BE2C (cell line): ENCODE measurements at regions not wholly inside any gene's neighbourhood (a gene's known extent, or its start where the extent isn't known, plus 50 kb on each side); places are given as distances from the start of the nearest gene placed in this dataset.
A peak's percentile ranks its signal among the peaks of the same experiment; 100 is the strongest.
"Not testable (repeated sequence)": the region's sequence is repeated elsewhere in the genome, so short reads cannot be mapped to it uniquely, and the experiment has no call there.

Source experiments
- DNase-seq: peaks from one replicate; pipeline ENCODE4 v3.0.0-alpha.2; 2020
- H3K27me3 ChIP-seq: fragments of 250-450 bp; sonication (Bioruptor Pico); 2 replicates; pipeline ENCODE4 v1.5.1; 2020; ENCODE audit warnings: mild to moderate bottlenecking
- H3K36me3 ChIP-seq: fragments of 250-450 bp; sonication (Bioruptor Pico); 2 replicates; pipeline ENCODE4 v1.5.1; 2020; ENCODE audit warnings: mild to moderate bottlenecking
- H3K4me1 ChIP-seq: fragments of 250-450 bp; sonication (Bioruptor Pico); 2 replicates; pipeline ENCODE4 v1.5.1; 2020
- H3K4me3 ChIP-seq: 2 replicates; pipeline ENCODE4 v1.5.1; 2011; ENCODE audit warnings: low read depth, low read length
- H3K9me3 ChIP-seq: fragments of 250-450 bp; sonication (Bioruptor Pico); 2 replicates; pipeline ENCODE4 v1.5.1; 2020
- CTCF ChIP-seq: IDR thresholded peaks from 2 replicates; pipeline ENCODE4 v1.5.1; 2012; ENCODE audit warnings: mild to moderate bottlenecking, low read depth, low read length

GRCh38 chr15:47908950-47909670 is 191.8 kb downstream of the SEMA6D start:
- no peak for DNase-seq
- Histone ChIP-seq H3K27me3 (no peaks in the 10 kb centered on the region), H3K4me3 (no peak overlapping the region), H3K36me3 (no peaks in the 10 kb centered on the region), H3K9me3 (no peaks in the 10 kb centered on the region), H3K4me1 (peaks cover 4% of the 10 kb centered on the region; the same call in 1 of the 2 replicates)
- TF ChIP-seq CTCF: no peak

GRCh38 chr15:47912910-47913309 is 195.6 kb downstream of the SEMA6D start:
- H3K27me3 ChIP-seq, H3K4me3 ChIP-seq, H3K4me1 ChIP-seq, H3K9me3 ChIP-seq, H3K36me3 ChIP-seq: not testable (repeated sequence)
- DNase-seq: peak; percentile 15
- TF ChIP-seq CTCF: peak; percentile 51

GRCh38 chr15:47917881-47918280 is 200.6 kb downstream of the SEMA6D start:
- no peaks in the 10 kb centered on the region for H3K27me3 ChIP-seq
- no peak for TF ChIP-seq CTCF
- DNase-seq: no peak

GRCh38 chr15:47918877-47919276 is 201.6 kb downstream of the SEMA6D start:
- Histone ChIP-seq H3K27me3 (no peaks in the 10 kb centered on the region), H3K9me3 (no peaks in the 10 kb centered on the region), H3K4me3 (no peak overlapping the region), H3K36me3 (no peaks in the 10 kb centered on the region), H3K4me1 (no peaks in the 10 kb centered on the region)
- DNase-seq: no peak
- TF ChIP-seq CTCF: no peak

More at GRCh38 chr15:47917881-47918280, 200.6 kb downstream of the SEMA6D start:
- Histone ChIP-seq H3K36me3 (no peaks in the 10 kb centered on the region), H3K4me1 (no peaks in the 10 kb centered on the region), H3K4me3 (no peak overlapping the region), H3K9me3 (no peaks in the 10 kb centered on the region)

- no peak for TF ChIP-seq CTCF
- H3K27me3 ChIP-seq: no peaks in the 10 kb centered on the region
- no peaks in the 10 kb centered on the region for H3K4me1 ChIP-seq
- no peak overlapping the region for H3K4me3 ChIP-seq
- H3K9me3 ChIP-seq: no peaks in the 10 kb centered on the region
- no peak for DNase-seq
- H3K36me3 ChIP-seq: no peaks in the 10 kb centered on the region
Measured at GRCh38 chr15:47924381-47924780, 196.4 kb upstream of the SLC24A5 start.

- no peak for DNase-seq
- no peak for TF ChIP-seq CTCF
- Histone ChIP-seq H3K9me3 (no peaks in the 10 kb centered on the region), H3K4me3 (no peak overlapping the region), H3K27me3 (no peaks in the 10 kb centered on the region), H3K36me3 (no peaks in the 10 kb centered on the region), H3K4me1 (peaks cover 4% of the 10 kb centered on the region; the same call in 1 of the 2 replicates)
Measured at GRCh38 chr15:47929138-47929803, 191.5 kb upstream of the SLC24A5 start.
